Neuronal stem cell (in vitro differentiated cells): ENCODE measurements at regions not wholly inside any gene's neighbourhood (a gene's known extent, or its start where the extent isn't known, plus 50 kb on each side); places are given as distances from the start of the nearest gene placed in this dataset.
A peak's percentile ranks its signal among the peaks of the same experiment; 100 is the strongest.

Experiments used
- DNase-seq: peaks from one replicate; pipeline ENCODE4 v3.0.0-alpha.2; 2013; ENCODE audit warnings: low spot score
- H2AFZ ChIP-seq: one replicate; pipeline ENCODE4 v1.6.1; 2013; ENCODE audit warnings: mild to moderate bottlenecking, low read length, inconsistent platforms
- H2AK5ac ChIP-seq: 2 replicates; pipeline ENCODE4 v1.6.1; 2013; ENCODE audit warnings: low read depth, mild to moderate bottlenecking, inconsistent platforms, low read length, moderate library complexity, mixed read lengths
- H2BK120ac ChIP-seq: 2 replicates; pipeline ENCODE4 v1.6.1; 2013; ENCODE audit warnings: low read depth, mild to moderate bottlenecking, inconsistent platforms, low read length, moderate library complexity, mixed read lengths
- H2BK12ac ChIP-seq: one replicate; pipeline ENCODE4 v1.6.1; 2013; ENCODE audit warnings: low read length, inconsistent platforms
- H2BK15ac ChIP-seq: 2 replicates; pipeline ENCODE4 v1.6.1; 2013; ENCODE audit warnings: mild to moderate bottlenecking, low read length, inconsistent platforms, mixed read lengths
- H2BK5ac ChIP-seq: one replicate; pipeline ENCODE4 v1.6.1; 2013; ENCODE audit warnings: inconsistent platforms, mild to moderate bottlenecking, low read length, moderate library complexity
- H3K14ac ChIP-seq: one replicate; pipeline ENCODE4 v1.6.1; 2013; ENCODE audit warnings: low read length, inconsistent platforms
- H3K18ac ChIP-seq: 2 replicates; pipeline ENCODE4 v1.6.1; 2013; ENCODE audit warnings: low read length, inconsistent platforms
- H3K23ac ChIP-seq: 2 replicates; pipeline ENCODE4 v1.6.1; 2013; ENCODE audit warnings: low read depth, mild to moderate bottlenecking, mixed read lengths, low read length, inconsistent platforms; ENCODE audit not compliant: poor library complexity
- H3K27ac ChIP-seq: replicated peaks from 3 replicates; pipeline ENCODE4 v1.5.1; 2013; ENCODE audit warnings: low read length, inconsistent platforms
- H3K27me3 ChIP-seq, 3 experiments: 2 replicates each; pipeline ENCODE4 v1.6.1; 2013; ENCODE audit warnings: low read length in 3 of 3, mild to moderate bottlenecking in 2 of 3, inconsistent platforms in 1 of 3, low read depth in 1 of 3, mixed read lengths in 1 of 3, moderate library complexity in 1 of 3; ENCODE audit not compliant: control insufficient read depth in 3 of 3, insufficient read depth in 3 of 3
- H3K36me3 ChIP-seq, 2 donors: replicated peaks in 1 of 2; 2 replicates each; pipeline ENCODE4 v1.6.1; 2013; ENCODE audit warnings: low read length in 2 of 2; ENCODE audit not compliant: control insufficient read depth in 2 of 2, insufficient read depth in 2 of 2
- H3K4ac ChIP-seq: 2 replicates; pipeline ENCODE4 v1.6.1; 2013; ENCODE audit warnings: inconsistent platforms, mild to moderate bottlenecking, low read length, moderate library complexity
- H3K4me1 ChIP-seq, 2 donors: 1 replicate in 1 of 2; 2 replicates in 1 of 2; pipeline ENCODE4 v1.6.1; 2013; ENCODE audit warnings: low read length in 2 of 2, low read depth in 1 of 2; ENCODE audit not compliant: control insufficient read depth in 2 of 2, insufficient read depth in 1 of 2
- H3K4me2 ChIP-seq: one replicate; pipeline ENCODE4 v1.6.1; 2013; ENCODE audit warnings: mild to moderate bottlenecking, low read length, inconsistent platforms; ENCODE audit not compliant: insufficient read depth, poor library complexity, severe bottlenecking
- H3K4me3 ChIP-seq, 2 donors: 2 replicates each; pipeline ENCODE4 v1.5.1; 2013; ENCODE audit warnings: low read length in 2 of 2, mild to moderate bottlenecking in 2 of 2, inconsistent platforms in 1 of 2, moderate library complexity in 1 of 2
- H3K79me1 ChIP-seq: one replicate; pipeline ENCODE4 v1.6.1; 2013; ENCODE audit warnings: low read depth, mild to moderate bottlenecking, inconsistent platforms, low read length, moderate library complexity
- H3K9ac ChIP-seq: one replicate; pipeline ENCODE4 v1.6.1; 2013; ENCODE audit warnings: mild to moderate bottlenecking, low read depth, low read length, inconsistent platforms; ENCODE audit not compliant: poor library complexity
- H3K9me3 ChIP-seq, 2 donors: replicated peaks in 1 of 2; 2 replicates each; pipeline versions ENCODE3 to v1.6.1; 2013; ENCODE audit warnings: low read length in 2 of 2, mild to moderate bottlenecking in 2 of 2, inconsistent platforms in 1 of 2, low read depth in 1 of 2, mixed read lengths in 1 of 2, moderate library complexity in 1 of 2; ENCODE audit not compliant: control insufficient read depth in 2 of 2, insufficient read depth in 1 of 2
- H4K8ac ChIP-seq: one replicate; pipeline ENCODE4 v1.6.1; 2013; ENCODE audit warnings: low read depth, mild to moderate bottlenecking, inconsistent platforms, low read length, moderate library complexity
- H4K91ac ChIP-seq: one replicate; pipeline ENCODE4 v1.6.1; 2013; ENCODE audit warnings: low read length, low read depth, mild to moderate bottlenecking, inconsistent platforms; ENCODE audit not compliant: poor library complexity
- WGBS, 2 donors: extraction: QIAGEN DNeasy Blood & Tissue Kit; methylation state at CpG; one replicate each; pipeline ENCODE4 v1.1.7; 2013; ENCODE audit warnings: missing lambda C conversion rate in 2 of 2, mixed read lengths in 1 of 2; ENCODE audit not compliant: insufficient read length in 2 of 2, insufficient replicate concordance in 1 of 2; ENCODE audit errors: extremely low coverage in 2 of 2; 5-methylcytosine and 5-hydroxymethylcytosine counted together

DNA sequence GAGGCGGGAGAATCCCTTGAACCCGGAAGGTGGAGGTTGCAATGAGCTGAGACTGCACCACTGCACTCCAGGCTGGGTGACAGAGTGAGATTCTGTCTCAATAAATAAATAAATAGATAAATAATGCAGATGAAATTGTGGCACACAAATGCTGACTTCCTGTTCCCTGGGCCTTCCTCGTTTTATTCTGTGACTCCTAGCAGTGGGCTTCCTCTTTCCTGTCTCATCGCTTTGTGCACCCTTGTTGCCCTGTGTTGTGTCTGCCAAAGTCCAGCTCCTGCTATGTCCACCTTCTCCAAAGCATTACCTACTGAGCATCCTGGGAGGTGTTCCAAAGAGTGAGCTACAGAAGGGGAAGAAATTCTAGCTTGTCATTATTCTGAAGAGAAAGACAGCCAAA, 100.2 kb upstream of the TIAM2 start:
- Histone ChIP-seq H3K4ac (no peak overlapping the region), H3K4me1 (peaks cover 3 to 6% of the 10 kb centered on the region in 2 donors), H3K23ac (no peak overlapping the region), H4K91ac (no peak overlapping the region), H2BK15ac (no peak overlapping the region), H2AFZ (no peak overlapping the region), H3K27ac (no peak overlapping the region), H3K4me3 (no peak overlapping the region), H3K9ac (no peak overlapping the region), H3K4me2 (no peak overlapping the region), H4K8ac (no peak overlapping the region), H2BK12ac (no peak overlapping the region), H2BK120ac (no peak overlapping the region), H3K9me3 (no peaks in the 10 kb centered on the region), H3K27me3 (no peaks in the 10 kb centered on the region), H2BK5ac (no peak overlapping the region), H3K14ac (no peak overlapping the region), H2AK5ac (no peak overlapping the region), H3K36me3 (peaks cover 3 to 13% of the 10 kb centered on the region in 2 donors), H3K79me1 (no peaks in the 10 kb centered on the region), H3K18ac (no peak overlapping the region)
- no peak for DNase-seq
- WGBS, 2 donors, result no CpG with 5 or more reads among the region's 4 CpGs

GRCh38 chr6:154895841-154896240, 99.3 kb upstream of the TIAM2 start:
- no peak overlapping the region for H2BK12ac ChIP-seq
- no peak overlapping the region for H2AK5ac ChIP-seq
- no peak overlapping the region for H3K4me2 ChIP-seq
- H3K18ac ChIP-seq, result no peak overlapping the region
- H3K27me3 ChIP-seq, result no peaks in the 10 kb centered on the region
- no peak overlapping the region for H3K27ac ChIP-seq
- H4K91ac ChIP-seq, result no peak overlapping the region
- H2BK120ac ChIP-seq, result no peak overlapping the region
- H3K9me3 ChIP-seq, result no peaks in the 10 kb centered on the region
- peaks cover 3 to 4% of the 10 kb centered on the region in 2 donors for H3K4me1 ChIP-seq
- DNase-seq, result no peak
- H3K79me1 ChIP-seq, result no peaks in the 10 kb centered on the region
- no peak overlapping the region for H3K23ac ChIP-seq
- H2BK5ac ChIP-seq, result no peak overlapping the region
- no peak overlapping the region for H3K9ac ChIP-seq
- no peak overlapping the region for H3K4me3 ChIP-seq
- H3K4ac ChIP-seq, result no peak overlapping the region
- H3K36me3 ChIP-seq, result peaks cover 1 to 13% of the 10 kb centered on the region in 2 donors
- H4K8ac ChIP-seq, result no peak overlapping the region
- H2AFZ ChIP-seq, result no peak overlapping the region
- no peak overlapping the region for H3K14ac ChIP-seq
- no CpG with 5 or more reads among the region's 6 CpGs for WGBS, 2 donors
- no peak overlapping the region for H2BK15ac ChIP-seq

GRCh38 chr6:154898821-154899220, 96.3 kb upstream of the TIAM2 start:
- Histone ChIP-seq H2BK5ac (no peak overlapping the region), H3K9me3 (no peaks in the 10 kb centered on the region), H3K18ac (no peak overlapping the region), H3K79me1 (no peaks in the 10 kb centered on the region), H3K14ac (no peak overlapping the region), H3K27me3 (no peaks in the 10 kb centered on the region), H4K8ac (no peak overlapping the region), H2BK15ac (no peak overlapping the region), H2AFZ (no peak overlapping the region), H3K36me3 (peaks cover 0 to 13% of the 10 kb centered on the region in 2 donors), H2BK12ac (no peak overlapping the region), H3K9ac (no peak overlapping the region), H3K4me1 (peaks cover 2 to 3% of the 10 kb centered on the region in 2 donors), H3K4ac (no peak overlapping the region), H3K4me2 (no peak overlapping the region), H3K23ac (no peak overlapping the region), H2AK5ac (no peak overlapping the region), H3K27ac (no peak overlapping the region), H4K91ac (no peak overlapping the region), H2BK120ac (no peak overlapping the region), H3K4me3 (no peak overlapping the region)
- WGBS, 2 donors, result no CpG with 5 or more reads among the region's 4 CpGs
- no peak for DNase-seq

- H2AK5ac ChIP-seq, result no peak overlapping the region
These were observed 95.2 kb upstream of the TIAM2 start for GRCh38 chr6:154899824-154900463.

More at GRCh38 chr6:154899824-154900463, 95.2 kb upstream of the TIAM2 start:
- no peak overlapping the region for H4K8ac ChIP-seq
- H3K4ac ChIP-seq, result no peak overlapping the region
- peak overlapping the region; percentile 10 for H2BK5ac ChIP-seq
- WGBS, 2 donors, result no CpG with 5 or more reads among the region's 10 CpGs
- no peak overlapping the region for H2BK120ac ChIP-seq
- no peak overlapping the region for H3K14ac ChIP-seq
- H3K4me3 ChIP-seq, result no peak overlapping the region
- H3K79me1 ChIP-seq, result no peaks in the 10 kb centered on the region
- H2BK12ac ChIP-seq, result no peak overlapping the region
- no peak overlapping the region for H2BK15ac ChIP-seq
- H3K4me1 ChIP-seq, result peaks cover 2 to 3% of the 10 kb centered on the region in 2 donors
- H3K36me3 ChIP-seq, result peaks cover 0 to 13% of the 10 kb centered on the region in 2 donors
- H2AFZ ChIP-seq, result no peak overlapping the region
- no peaks in the 10 kb centered on the region for H3K9me3 ChIP-seq
- H3K27ac ChIP-seq, result no peak overlapping the region
- no peak for DNase-seq
- H4K91ac ChIP-seq, result no peak overlapping the region
- H3K23ac ChIP-seq, result no peak overlapping the region
- H3K4me2 ChIP-seq, result no peak overlapping the region
- no peak overlapping the region for H3K9ac ChIP-seq
- H3K27me3 ChIP-seq, result no peaks in the 10 kb centered on the region
- H3K18ac ChIP-seq, result no peak overlapping the region
